ENCODE measurements at regions not wholly inside any gene's neighbourhood (a gene's known extent, or its start where the extent isn't known, plus 50 kb on each side); places are given as distances from the start of the nearest gene placed in this dataset.

DNA sequence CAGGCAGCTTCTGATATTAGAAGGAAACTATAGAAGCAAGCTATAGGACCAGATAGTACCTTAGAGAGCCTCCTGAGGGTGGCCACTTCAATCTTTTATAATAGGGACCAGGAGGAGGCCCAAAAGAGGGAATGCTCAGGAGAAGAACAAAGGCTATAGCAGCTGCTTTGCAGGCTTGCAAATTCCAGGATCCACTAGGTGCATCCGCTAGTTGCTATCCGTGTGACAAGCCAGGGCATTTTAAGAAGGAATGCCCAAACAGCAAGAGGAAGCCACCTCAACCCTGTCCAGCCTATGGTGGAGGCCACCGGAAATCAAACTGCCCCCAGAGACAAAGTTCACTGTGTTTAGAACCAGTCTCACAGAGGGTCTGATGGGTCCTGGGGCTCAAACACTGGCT is 192.6 kb upstream of the KIF2B start:
- no peak for DNase-seq (ENCODE audit: low spot score)
- no TSS peak for BruUV-seq (replicated peaks)
- H3K9me3 ChIP-seq (ENCODE audit: low read depth, low read length, poor library complexity, severe bottlenecking): no peaks in the 10 kb centered on the region
- H3K4me3 ChIP-seq (ENCODE audit: low read depth, low read length, poor library complexity, severe bottlenecking): no peak overlapping the region
- ChIA-PET CTCF (no interaction called here), POLR2A (ENCODE audit: low non-redundant PET) (no interaction called here)
- no peaks in the 10 kb centered on the region for H3K27me3 ChIP-seq (replicated peaks; ENCODE audit: insufficient read depth, low read depth, low read length, poor library complexity)
- no peak for TF ChIP-seq EZH2 (IDR thresholded peaks at IDR 0.05; ENCODE audit: borderline replicate concordance, low read depth, low read length, poor library complexity, severe bottlenecking)
- TF ChIP-seq, protein P1, sequence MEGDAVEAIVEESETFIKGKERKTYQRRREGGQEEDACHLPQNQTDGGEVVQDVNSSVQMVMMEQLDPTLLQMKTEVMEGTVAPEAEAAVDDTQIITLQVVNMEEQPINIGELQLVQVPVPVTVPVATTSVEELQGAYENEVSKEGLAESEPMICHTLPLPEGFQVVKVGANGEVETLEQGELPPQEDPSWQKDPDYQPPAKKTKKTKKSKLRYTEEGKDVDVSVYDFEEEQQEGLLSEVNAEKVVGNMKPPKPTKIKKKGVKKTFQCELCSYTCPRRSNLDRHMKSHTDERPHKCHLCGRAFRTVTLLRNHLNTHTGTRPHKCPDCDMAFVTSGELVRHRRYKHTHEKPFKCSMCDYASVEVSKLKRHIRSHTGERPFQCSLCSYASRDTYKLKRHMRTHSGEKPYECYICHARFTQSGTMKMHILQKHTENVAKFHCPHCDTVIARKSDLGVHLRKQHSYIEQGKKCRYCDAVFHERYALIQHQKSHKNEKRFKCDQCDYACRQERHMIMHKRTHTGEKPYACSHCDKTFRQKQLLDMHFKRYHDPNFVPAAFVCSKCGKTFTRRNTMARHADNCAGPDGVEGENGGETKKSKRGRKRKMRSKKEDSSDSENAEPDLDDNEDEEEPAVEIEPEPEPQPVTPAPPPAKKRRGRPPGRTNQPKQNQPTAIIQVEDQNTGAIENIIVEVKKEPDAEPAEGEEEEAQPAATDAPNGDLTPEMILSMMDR (conservative IDR thresholded peaks at IDR 0.05; ENCODE audit: low read depth, low read length): no peak
- intact Hi-C loops (cut with micrococcal nuclease; ENCODE audit: unreplicated experiment): no loop called here
- peaks cover 3% of the 10 kb centered on the region for H3K4me1 ChIP-seq (ENCODE audit: insufficient read depth, low read length, poor library complexity, severe bottlenecking)
- H3K36me3 ChIP-seq (ENCODE audit: insufficient read depth, low read length, poor library complexity, severe bottlenecking): no peaks in the 10 kb centered on the region
- H3K27ac ChIP-seq (ENCODE audit: low read depth, low read length, poor library complexity, severe bottlenecking): no peak overlapping the region

DNA sequence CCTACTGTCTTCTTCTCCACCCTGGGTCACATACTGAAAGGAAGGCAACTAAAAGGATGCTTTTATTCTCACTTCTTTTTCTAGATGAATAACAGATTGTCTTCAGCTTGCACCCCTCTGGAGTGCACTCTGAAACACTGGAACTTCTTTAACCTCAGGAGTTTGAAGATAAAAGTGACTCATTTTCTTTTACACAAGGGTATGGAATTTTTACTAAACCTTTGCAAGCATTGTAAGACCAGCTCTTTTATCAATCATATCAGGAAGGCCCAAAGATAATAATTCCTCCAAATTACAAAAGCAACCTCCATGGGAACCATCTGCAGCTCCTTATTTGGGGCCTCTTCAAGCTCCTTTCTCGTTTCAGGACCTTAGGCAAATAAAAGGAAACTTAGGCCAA is 193.5 kb upstream of the KIF2B start:
- H3K36me3 ChIP-seq (ENCODE audit: insufficient read depth, low read length, poor library complexity, severe bottlenecking): no peaks in the 10 kb centered on the region
- peaks cover 3% of the 10 kb centered on the region for H3K4me1 ChIP-seq (ENCODE audit: insufficient read depth, low read length, poor library complexity, severe bottlenecking)
- no peak for DNase-seq (ENCODE audit: low spot score)
- no TSS peak for BruUV-seq (replicated peaks)
- intact Hi-C loops (cut with micrococcal nuclease; ENCODE audit: unreplicated experiment): no loop called here
- no peak overlapping the region for H3K4me3 ChIP-seq (ENCODE audit: low read depth, low read length, poor library complexity, severe bottlenecking)
- ChIA-PET CTCF (no interaction called here), POLR2A (ENCODE audit: low non-redundant PET) (no interaction called here)
- TF ChIP-seq, protein P1 (conservative IDR thresholded peaks at IDR 0.05; ENCODE audit: low read depth, low read length): no peak
- no peak for TF ChIP-seq EZH2 (IDR thresholded peaks at IDR 0.05; ENCODE audit: borderline replicate concordance, low read depth, low read length, poor library complexity, severe bottlenecking)
- H3K9me3 ChIP-seq (ENCODE audit: low read depth, low read length, poor library complexity, severe bottlenecking): no peaks in the 10 kb centered on the region
- no peaks in the 10 kb centered on the region for H3K27me3 ChIP-seq (replicated peaks; ENCODE audit: insufficient read depth, low read depth, low read length, poor library complexity)
- H3K27ac ChIP-seq (ENCODE audit: low read depth, low read length, poor library complexity, severe bottlenecking): no peak overlapping the region

DNA sequence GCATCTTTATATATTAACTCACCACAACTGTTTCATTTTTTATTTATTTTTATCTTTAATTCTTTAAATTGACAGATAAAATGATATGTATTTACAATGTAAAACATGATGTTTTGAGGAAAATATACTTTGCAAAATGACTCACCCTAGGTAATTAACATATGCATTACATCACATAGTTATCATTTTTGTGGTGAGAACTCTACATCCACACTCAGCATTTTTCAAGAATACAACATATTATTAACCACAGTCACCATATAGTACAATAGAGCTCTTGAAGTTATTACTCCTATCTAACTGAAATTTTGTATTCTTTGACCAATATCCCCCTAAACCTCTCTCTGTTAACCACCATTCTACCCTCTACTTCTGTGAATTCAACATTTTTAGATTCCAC is 194.7 kb upstream of the KIF2B start:
- Histone ChIP-seq H3K27ac (ENCODE audit: low read depth, low read length, poor library complexity, severe bottlenecking) (no peak overlapping the region), H3K9me3 (ENCODE audit: low read depth, low read length, poor library complexity, severe bottlenecking) (no peaks in the 10 kb centered on the region), H3K4me3 (ENCODE audit: low read depth, low read length, poor library complexity, severe bottlenecking) (no peak overlapping the region), H3K36me3 (ENCODE audit: insufficient read depth, low read length, poor library complexity, severe bottlenecking) (no peaks in the 10 kb centered on the region), H3K27me3 (replicated peaks; ENCODE audit: insufficient read depth, low read depth, low read length, poor library complexity) (no peaks in the 10 kb centered on the region), H3K4me1 (ENCODE audit: insufficient read depth, low read length, poor library complexity, severe bottlenecking) (peaks cover 3% of the 10 kb centered on the region)
- DNase-seq (ENCODE audit: low spot score): peak; percentile 51
- TSS peak; percentile 96 for BruUV-seq (replicated peaks)
- CTCF ChIA-PET: no interaction called here
- POLR2A ChIA-PET (ENCODE audit: low non-redundant PET): no interaction called here
- intact Hi-C loops (cut with micrococcal nuclease; ENCODE audit: unreplicated experiment): no loop called here
- TF ChIP-seq EZH2 (IDR thresholded peaks at IDR 0.05; ENCODE audit: borderline replicate concordance, low read depth, low read length, poor library complexity, severe bottlenecking): no peak
- TF ChIP-seq, protein P1 (conservative IDR thresholded peaks at IDR 0.05; ENCODE audit: low read depth, low read length): no peak

Data from A673 (cell line).